HUES6 (cell line): ENCODE measurements at regions not wholly inside any gene's neighbourhood (a gene's known extent, or its start where the extent isn't known, plus 50 kb on each side); places are given as distances from the start of the nearest gene placed in this dataset.

Source experiments
- H3K27ac ChIP-seq: 2 replicates; pipeline ENCODE4 v1.7.0; 2013; ENCODE audit warnings: low read depth, mild to moderate bottlenecking, low read length, inconsistent platforms
- H3K27me3 ChIP-seq: 2 replicates; pipeline ENCODE4 v1.6.1; 2013; ENCODE audit warnings: low read length; ENCODE audit not compliant: control insufficient read depth, insufficient read depth
- H3K36me3 ChIP-seq: 2 replicates; pipeline ENCODE4 v1.6.1; 2013; ENCODE audit warnings: low read length; ENCODE audit not compliant: control insufficient read depth, insufficient read depth
- H3K4me1 ChIP-seq: 2 replicates; pipeline ENCODE4 v1.6.1; 2013; ENCODE audit warnings: low read length; ENCODE audit not compliant: control insufficient read depth, insufficient read depth
- H3K4me3 ChIP-seq: 2 replicates; pipeline ENCODE4 v1.5.1; 2013; ENCODE audit warnings: low read depth, low read length
- H3K9ac ChIP-seq: one replicate; pipeline ENCODE4 v1.6.1; 2013; ENCODE audit warnings: mild to moderate bottlenecking, low read length
- H3K9me3 ChIP-seq: 2 replicates; pipeline ENCODE4 v1.6.1; 2013; ENCODE audit warnings: low read depth, low read length; ENCODE audit not compliant: control insufficient read depth, insufficient read depth

- Histone ChIP-seq H3K4me1 (peaks cover 27% of the 10 kb centered on the region), H3K27ac (no peak overlapping the region), H3K9me3 (no peaks in the 10 kb centered on the region), H3K27me3 (peaks cover 19% of the 10 kb centered on the region), H3K36me3 (no peaks in the 10 kb centered on the region), H3K4me3 (no peak overlapping the region), H3K9ac (no peak overlapping the region)
Observed at GRCh38 chr16:85338638-85338982, 226.3 kb upstream of the CIBAR2 start.

GRCh38 chr16:85338989-85339685, 226.9 kb upstream of the CIBAR2 start:
- H3K4me1 ChIP-seq: peaks cover 22% of the 10 kb centered on the region
- peaks cover 14% of the 10 kb centered on the region for H3K27me3 ChIP-seq
- H3K9ac ChIP-seq: no peak overlapping the region
- H3K4me3 ChIP-seq: no peak overlapping the region
- no peaks in the 10 kb centered on the region for H3K36me3 ChIP-seq
- no peak overlapping the region for H3K27ac ChIP-seq
- H3K9me3 ChIP-seq: no peaks in the 10 kb centered on the region

GRCh38 chr16:85341972-85342695, 229.9 kb upstream of the CIBAR2 start:
- no peak overlapping the region for H3K4me3 ChIP-seq

GRCh38 chr16:85344502-85345128, 232.3 kb upstream of the CIBAR2 start:
- Histone ChIP-seq H3K9ac (no peak overlapping the region), H3K4me1 (no peaks in the 10 kb centered on the region; the same call in 1 of the 2 replicates), H3K27ac (no peak overlapping the region), H3K36me3 (no peaks in the 10 kb centered on the region), H3K9me3 (no peaks in the 10 kb centered on the region), H3K27me3 (no peaks in the 10 kb centered on the region), H3K4me3 (no peak overlapping the region)

More at GRCh38 chr16:85341972-85342695, 229.9 kb upstream of the CIBAR2 start:
- no peak overlapping the region for H3K27ac ChIP-seq
- H3K4me1 ChIP-seq: no peaks in the 10 kb centered on the region
- H3K36me3 ChIP-seq: no peaks in the 10 kb centered on the region
- no peaks in the 10 kb centered on the region for H3K9me3 ChIP-seq
- H3K9ac ChIP-seq: no peak overlapping the region
- no peaks in the 10 kb centered on the region for H3K27me3 ChIP-seq

- no peak overlapping the region for H3K27ac ChIP-seq
- H3K4me1 ChIP-seq: no peaks in the 10 kb centered on the region; the same call in 1 of the 2 replicates
- no peak overlapping the region for H3K4me3 ChIP-seq
Observed at GRCh38 chr16:85345129-85345639, 232.9 kb upstream of the CIBAR2 start.

GRCh38 chr16:85346404-85347212, 234.3 kb upstream of the CIBAR2 start:
- Histone ChIP-seq H3K9me3 (no peaks in the 10 kb centered on the region), H3K9ac (no peak overlapping the region), H3K4me1 (no peaks in the 10 kb centered on the region; the same call in 1 of the 2 replicates), H3K4me3 (no peak overlapping the region), H3K36me3 (no peaks in the 10 kb centered on the region), H3K27ac (no peak overlapping the region), H3K27me3 (no peaks in the 10 kb centered on the region)

More at GRCh38 chr16:85345129-85345639, 232.9 kb upstream of the CIBAR2 start:
- Histone ChIP-seq H3K9ac (no peak overlapping the region), H3K36me3 (no peaks in the 10 kb centered on the region), H3K9me3 (no peaks in the 10 kb centered on the region), H3K27me3 (no peaks in the 10 kb centered on the region)

GRCh38 chr16:85347213-85347591, 234.9 kb upstream of the CIBAR2 start:
- H3K27ac ChIP-seq: no peak overlapping the region
- no peak overlapping the region for H3K4me3 ChIP-seq
- H3K9me3 ChIP-seq: 0 out of 2 replicates have a peak, but pooled peaks cover under 1% of the 10 kb centered on the region
- no peaks in the 10 kb centered on the region for H3K36me3 ChIP-seq
- no peaks in the 10 kb centered on the region; the same call in 1 of the 2 replicates for H3K4me1 ChIP-seq
- H3K27me3 ChIP-seq: no peaks in the 10 kb centered on the region
- no peak overlapping the region for H3K9ac ChIP-seq

- Histone ChIP-seq H3K4me3 (no peak overlapping the region), H3K27ac (no peak overlapping the region), H3K9ac (no peak overlapping the region), H3K27me3 (no peaks in the 10 kb centered on the region), H3K9me3 (peaks cover 11% of the 10 kb centered on the region), H3K36me3 (no peaks in the 10 kb centered on the region), H3K4me1 (no peaks in the 10 kb centered on the region; the same call in 1 of the 2 replicates)
Observed at GRCh38 chr16:85348065-85348840, 236.0 kb upstream of the CIBAR2 start.

- Histone ChIP-seq H3K9me3 (peaks cover 13% of the 10 kb centered on the region), H3K27ac (no peak overlapping the region), H3K36me3 (no peaks in the 10 kb centered on the region), H3K9ac (no peak overlapping the region), H3K4me1 (no peaks in the 10 kb centered on the region; the same call in 1 of the 2 replicates), H3K4me3 (no peak overlapping the region), H3K27me3 (no peaks in the 10 kb centered on the region)
Observed at GRCh38 chr16:85348911-85349334, 236.7 kb upstream of the CIBAR2 start.
